ENCODE measurements at regions not wholly inside any gene's neighbourhood (a gene's known extent, or its start where the extent isn't known, plus 50 kb on each side); places are given as distances from the start of the nearest gene placed in this dataset.

- Histone ChIP-seq H3K4me1 (no peaks in the 10 kb centered on the region), H3K36me3 (no peaks in the 10 kb centered on the region), H3K4me3 (no peak overlapping the region), H3K27me3 (no peaks in the 10 kb centered on the region), H3K27ac (no peak overlapping the region), H3K9me3 (no peaks in the 10 kb centered on the region), H3K9ac (ENCODE audit: low read depth in 2 of 2, low read length in 2 of 2) (no peak overlapping the region)
- DNase-seq: no peak
- TF ChIP-seq CTCF (IDR thresholded peaks at IDR 0.05): no peak
- intact Hi-C loops (cut with DNase I): no loop called here
These were observed 535.2 kb upstream of the CDH2 start for GRCh38 chr18:28712172-28712571.

GRCh38 chr18:28711096-28711495 lies 534.2 kb upstream of the CDH2 start:
- H3K9ac ChIP-seq (ENCODE audit: low read depth in 2 of 2, low read length in 2 of 2): no peak overlapping the region
- no peaks in the 10 kb centered on the region for H3K9me3 ChIP-seq
- TF ChIP-seq CTCF (IDR thresholded peaks at IDR 0.05): no peak
- DNase-seq: no peak
- H3K27me3 ChIP-seq: no peaks in the 10 kb centered on the region
- no peaks in the 10 kb centered on the region for H3K36me3 ChIP-seq
- no peaks in the 10 kb centered on the region for H3K4me1 ChIP-seq
- intact Hi-C loops (cut with DNase I): no loop called here
- no peak overlapping the region for H3K27ac ChIP-seq
- H3K4me3 ChIP-seq: no peak overlapping the region

- no peaks in the 10 kb centered on the region for H3K27me3 ChIP-seq
- H3K4me3 ChIP-seq: no peak overlapping the region
- H3K4me1 ChIP-seq: no peaks in the 10 kb centered on the region
- H3K36me3 ChIP-seq: no peaks in the 10 kb centered on the region
- intact Hi-C loops (cut with DNase I): no loop called here
- no peak overlapping the region for H3K9ac ChIP-seq (ENCODE audit: low read depth in 2 of 2, low read length in 2 of 2)
- H3K9me3 ChIP-seq: no peaks in the 10 kb centered on the region
- no peak overlapping the region for H3K27ac ChIP-seq
- no peak for TF ChIP-seq CTCF (IDR thresholded peaks at IDR 0.05)
- no peak for DNase-seq
These were observed 530.1 kb upstream of the CDH2 start for GRCh38 chr18:28707006-28707405.

- no peak overlapping the region for H3K9ac ChIP-seq (ENCODE audit: low read depth in 2 of 2, low read length in 2 of 2)
- no peaks in the 10 kb centered on the region for H3K9me3 ChIP-seq
- H3K4me3 ChIP-seq: no peak overlapping the region
- no peak for DNase-seq
- no peaks in the 10 kb centered on the region for H3K36me3 ChIP-seq
- intact Hi-C loops (cut with DNase I): no loop called here
- no peaks in the 10 kb centered on the region for H3K27me3 ChIP-seq
- H3K4me1 ChIP-seq: no peaks in the 10 kb centered on the region
- TF ChIP-seq CTCF (IDR thresholded peaks at IDR 0.05): no peak
- H3K27ac ChIP-seq: no peak overlapping the region
These were observed 529.5 kb upstream of the CDH2 start for GRCh38 chr18:28706397-28706796.

- no peaks in the 10 kb centered on the region for H3K27me3 ChIP-seq
- no peak for TF ChIP-seq CTCF (IDR thresholded peaks at IDR 0.05)
- intact Hi-C loops (cut with DNase I): no loop called here
- H3K27ac ChIP-seq: no peak overlapping the region
- H3K9ac ChIP-seq (ENCODE audit: low read depth in 2 of 2, low read length in 2 of 2): no peak overlapping the region
- no peak for DNase-seq
- no peaks in the 10 kb centered on the region for H3K36me3 ChIP-seq
- no peaks in the 10 kb centered on the region for H3K4me1 ChIP-seq
- no peaks in the 10 kb centered on the region for H3K9me3 ChIP-seq
- H3K4me3 ChIP-seq: no peak overlapping the region
These were observed 528.6 kb upstream of the CDH2 start for GRCh38 chr18:28705482-28705881.

GRCh38 chr18:28692337-28692736 lies 515.4 kb upstream of the CDH2 start:
- Histone ChIP-seq H3K4me1 (no peaks in the 10 kb centered on the region), H3K9me3 (no peaks in the 10 kb centered on the region), H3K4me3 (no peak overlapping the region), H3K36me3 (no peaks in the 10 kb centered on the region), H3K27ac (no peak overlapping the region), H3K9ac (ENCODE audit: low read depth in 2 of 2, low read length in 2 of 2) (no peak overlapping the region), H3K27me3 (no peaks in the 10 kb centered on the region)
- intact Hi-C loops (cut with DNase I): no loop called here
- TF ChIP-seq CTCF (IDR thresholded peaks at IDR 0.05): no peak
- DNase-seq: no peak

Measured in colonic mucosa (tissue), 4 donors.